GM12873 (cell line): ENCODE measurements at regions not wholly inside any gene's neighbourhood (a gene's known extent, or its start where the extent isn't known, plus 50 kb on each side); places are given as distances from the start of the nearest gene placed in this dataset.

ENCODE experiments used
- CTCF ChIP-seq: IDR thresholded peaks from 2 replicates; pipeline ENCODE4 v1.5.1; 2012; ENCODE audit warnings: low read depth, mild to moderate bottlenecking, moderate library complexity, low read length, control low read depth; ENCODE audit not compliant: insufficient read depth; ENCODE audit errors: missing control alignments

DNA sequence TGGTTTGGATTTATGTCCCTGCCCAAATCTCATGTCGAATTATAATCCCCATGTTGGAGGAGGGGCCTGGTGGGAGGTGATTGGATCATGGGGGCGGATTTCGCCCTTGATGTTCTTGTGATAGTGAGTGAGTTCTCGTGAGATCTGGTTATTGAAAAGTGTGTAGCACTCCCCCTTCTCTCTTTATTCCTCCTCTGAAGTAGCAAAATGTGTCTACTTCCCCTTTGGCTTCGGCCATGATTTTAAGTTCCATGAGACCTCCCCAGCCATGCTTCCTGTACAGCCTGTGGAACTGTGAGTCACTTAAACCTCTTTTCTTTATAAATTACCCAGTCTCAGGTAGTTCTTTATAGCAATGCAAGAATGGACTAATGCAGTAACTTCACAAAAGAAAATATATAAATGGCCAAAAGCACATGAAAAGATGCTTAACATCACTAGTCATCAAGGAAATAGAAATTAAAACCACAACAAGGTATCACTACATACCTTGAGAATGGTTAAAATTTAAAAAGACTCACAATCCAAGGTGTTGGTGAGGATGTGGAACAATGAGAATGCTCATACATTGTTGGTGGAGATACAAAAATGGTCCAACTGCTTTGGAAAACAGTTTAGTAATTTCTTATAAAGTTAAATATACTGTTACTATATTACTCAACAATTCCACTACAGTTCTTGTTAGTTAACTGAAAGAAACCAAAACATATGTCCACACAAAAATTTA, 218.7 kb downstream of the SNX10 start:
- no peak for TF ChIP-seq CTCF

- TF ChIP-seq CTCF, result no peak
Observed at GRCh38 chr7:26511866-26512265, 220.2 kb downstream of the SNX10 start.

- no peak for TF ChIP-seq CTCF
Observed at GRCh38 chr7:26512737-26513136, 221.1 kb downstream of the SNX10 start.

- no peak for TF ChIP-seq CTCF
Observed at GRCh38 chr7:26513948-26514347, 222.3 kb downstream of the SNX10 start.

- no peak for TF ChIP-seq CTCF
Observed at GRCh38 chr7:26514633-26515032, 223.0 kb downstream of the SNX10 start.

DNA sequence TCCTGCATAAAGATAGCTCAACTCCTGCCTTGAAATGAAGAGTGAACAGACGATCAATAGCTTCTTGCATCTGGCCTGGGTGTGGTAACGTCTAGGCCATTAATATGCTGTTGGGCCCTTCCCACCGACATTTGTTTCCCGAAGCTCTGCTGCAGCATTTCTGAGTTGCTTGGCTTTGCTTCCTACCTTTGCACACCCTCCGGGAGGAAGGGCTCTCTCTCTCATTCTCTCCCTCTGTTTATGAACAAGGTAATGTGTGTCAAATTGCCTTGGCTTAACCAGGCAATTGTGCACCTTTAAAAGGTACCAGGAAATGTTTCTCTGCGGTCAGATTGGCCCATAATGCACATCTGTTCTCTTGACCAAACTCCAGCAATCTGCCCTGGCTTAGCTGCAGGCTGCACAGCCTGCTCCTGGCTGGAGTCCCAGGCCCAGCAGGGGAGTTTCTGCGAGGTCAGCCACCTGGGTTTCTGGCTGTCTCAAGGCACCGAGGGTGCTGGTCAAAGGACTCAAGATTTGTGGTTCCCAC, 223.7 kb downstream of the SNX10 start:
- no peak for TF ChIP-seq CTCF

GRCh38 chr7:26520483-26520882, 228.8 kb downstream of the SNX10 start:
- TF ChIP-seq CTCF, result no peak

- TF ChIP-seq CTCF, result no peak
Observed at GRCh38 chr7:26522633-26523032, 231.0 kb downstream of the SNX10 start.
